Parathyroid adenoma (tissue), 2 donors: ENCODE measurements at regions not wholly inside any gene's neighbourhood (a gene's known extent, or its start where the extent isn't known, plus 50 kb on each side); places are given as distances from the start of the nearest gene placed in this dataset.

Experiments used
- H2AFZ ChIP-seq: fragments of 300-600 bp; sonication (generic); one replicate; pipeline ENCODE4 v1.7.0; 2017; ENCODE audit warnings: antibody characterized with exemption, mild to moderate bottlenecking
- H3K27ac ChIP-seq: fragments of 300-600 bp; sonication (generic); one replicate; pipeline ENCODE4 v1.7.0; 2017
- H3K27me3 ChIP-seq: fragments of 300-600 bp; sonication (generic); one replicate; pipeline ENCODE4 v1.7.0; 2017; ENCODE audit warnings: low read length; ENCODE audit not compliant: control insufficient read depth, insufficient read depth
- H3K36me3 ChIP-seq: fragments of 300-600 bp; sonication (generic); one replicate; pipeline ENCODE4 v1.7.0; 2017; ENCODE audit warnings: low read length; ENCODE audit not compliant: control insufficient read depth, insufficient read depth
- H3K4me1 ChIP-seq: fragments of 300-600 bp; sonication (generic); one replicate; pipeline ENCODE4 v1.7.0; 2017; ENCODE audit warnings: control low read depth
- H3K4me2 ChIP-seq: fragments of 300-600 bp; sonication (generic); one replicate; pipeline ENCODE4 v1.7.0; 2017; ENCODE audit warnings: low read length
- H3K4me3 ChIP-seq: fragments of 300-600 bp; sonication (generic); one replicate; pipeline ENCODE4 v1.7.0; 2017; ENCODE audit warnings: low read depth, low read length
- H3K79me2 ChIP-seq: fragments of 300-600 bp; sonication (generic); one replicate; pipeline ENCODE4 v1.7.0; 2017; ENCODE audit warnings: control low read depth
- H3K9ac ChIP-seq: fragments of 300-600 bp; sonication (generic); one replicate; pipeline ENCODE4 v1.7.0; 2017; ENCODE audit warnings: mild to moderate bottlenecking
- H3K9me3 ChIP-seq: fragments of 300-600 bp; sonication (generic); one replicate; pipeline ENCODE4 v1.7.0; 2017; ENCODE audit warnings: low read length; ENCODE audit not compliant: control insufficient read depth
- TF ChIP-seq, protein P1 (sequence below): fragments of 300-600 bp; sonication (generic); IDR thresholded peaks from one replicate; pipeline ENCODE4 v1.7.0; 2017; ENCODE audit warnings: antibody characterized with exemption, mild to moderate bottlenecking
- donor health status: primary hyperparathyroidism.

DNA sequence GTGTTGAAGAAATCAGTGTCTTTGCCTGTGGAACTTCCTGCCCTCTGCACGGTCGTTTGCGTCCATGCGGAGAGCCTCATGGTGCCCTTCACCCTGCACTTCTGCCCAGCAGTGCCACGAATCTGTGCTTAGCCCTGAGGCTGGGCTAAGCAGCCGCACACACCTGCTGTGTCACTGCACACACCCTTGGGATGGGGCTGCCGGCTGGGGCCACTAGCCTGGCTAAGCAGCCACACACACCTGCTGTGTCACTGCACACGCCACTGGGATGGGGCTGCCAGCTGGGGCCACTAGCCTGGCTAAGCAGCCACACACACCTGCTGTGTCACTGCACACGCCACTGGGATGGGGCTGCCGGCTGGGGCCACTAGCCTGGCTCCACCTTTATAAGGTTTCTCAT is 188.5 kb downstream of the KIF26A start:
- no peaks in the 10 kb centered on the region for H3K36me3 ChIP-seq
- H3K4me2 ChIP-seq: no peak overlapping the region
- H3K27me3 ChIP-seq: no peaks in the 10 kb centered on the region
- TF ChIP-seq, protein P1, sequence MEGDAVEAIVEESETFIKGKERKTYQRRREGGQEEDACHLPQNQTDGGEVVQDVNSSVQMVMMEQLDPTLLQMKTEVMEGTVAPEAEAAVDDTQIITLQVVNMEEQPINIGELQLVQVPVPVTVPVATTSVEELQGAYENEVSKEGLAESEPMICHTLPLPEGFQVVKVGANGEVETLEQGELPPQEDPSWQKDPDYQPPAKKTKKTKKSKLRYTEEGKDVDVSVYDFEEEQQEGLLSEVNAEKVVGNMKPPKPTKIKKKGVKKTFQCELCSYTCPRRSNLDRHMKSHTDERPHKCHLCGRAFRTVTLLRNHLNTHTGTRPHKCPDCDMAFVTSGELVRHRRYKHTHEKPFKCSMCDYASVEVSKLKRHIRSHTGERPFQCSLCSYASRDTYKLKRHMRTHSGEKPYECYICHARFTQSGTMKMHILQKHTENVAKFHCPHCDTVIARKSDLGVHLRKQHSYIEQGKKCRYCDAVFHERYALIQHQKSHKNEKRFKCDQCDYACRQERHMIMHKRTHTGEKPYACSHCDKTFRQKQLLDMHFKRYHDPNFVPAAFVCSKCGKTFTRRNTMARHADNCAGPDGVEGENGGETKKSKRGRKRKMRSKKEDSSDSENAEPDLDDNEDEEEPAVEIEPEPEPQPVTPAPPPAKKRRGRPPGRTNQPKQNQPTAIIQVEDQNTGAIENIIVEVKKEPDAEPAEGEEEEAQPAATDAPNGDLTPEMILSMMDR: no peak
- H3K79me2 ChIP-seq: no peaks in the 10 kb centered on the region
- H3K9ac ChIP-seq: no peak overlapping the region
- no peaks in the 10 kb centered on the region for H3K4me1 ChIP-seq
- no peak overlapping the region for H3K27ac ChIP-seq
- H3K9me3 ChIP-seq: peaks cover 2% of the 10 kb centered on the region
- H3K4me3 ChIP-seq: no peak overlapping the region
- no peak overlapping the region for H2AFZ ChIP-seq

DNA sequence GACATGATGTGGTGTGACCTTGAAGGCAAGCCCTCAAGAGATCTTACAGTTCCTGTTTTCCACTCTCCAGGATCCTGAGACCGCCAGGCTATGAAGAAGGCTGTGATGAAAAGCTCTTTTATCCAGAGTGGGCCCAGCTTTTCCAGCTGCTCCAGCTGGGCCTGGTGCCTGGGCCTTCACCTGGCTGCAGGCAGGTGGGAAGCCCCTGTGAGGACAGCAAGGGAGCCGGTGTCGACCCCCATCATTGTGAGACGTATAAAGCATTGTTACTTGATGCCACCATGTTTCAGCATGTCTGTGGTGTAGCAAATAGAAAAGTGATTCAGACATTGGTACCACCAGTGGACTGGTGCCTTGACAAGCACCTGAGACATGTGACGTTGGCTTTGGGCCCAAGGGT is 190.2 kb downstream of the KIF26A start:
- H3K4me3 ChIP-seq: no peak overlapping the region
- no peaks in the 10 kb centered on the region for H3K79me2 ChIP-seq
- H3K9ac ChIP-seq: no peak overlapping the region
- H3K36me3 ChIP-seq: no peaks in the 10 kb centered on the region
- H3K9me3 ChIP-seq: peaks cover 2% of the 10 kb centered on the region
- H2AFZ ChIP-seq: no peak overlapping the region
- TF ChIP-seq, protein P1: no peak
- no peaks in the 10 kb centered on the region for H3K27me3 ChIP-seq
- H3K27ac ChIP-seq: no peak overlapping the region
- no peak overlapping the region for H3K4me2 ChIP-seq
- no peaks in the 10 kb centered on the region for H3K4me1 ChIP-seq

DNA sequence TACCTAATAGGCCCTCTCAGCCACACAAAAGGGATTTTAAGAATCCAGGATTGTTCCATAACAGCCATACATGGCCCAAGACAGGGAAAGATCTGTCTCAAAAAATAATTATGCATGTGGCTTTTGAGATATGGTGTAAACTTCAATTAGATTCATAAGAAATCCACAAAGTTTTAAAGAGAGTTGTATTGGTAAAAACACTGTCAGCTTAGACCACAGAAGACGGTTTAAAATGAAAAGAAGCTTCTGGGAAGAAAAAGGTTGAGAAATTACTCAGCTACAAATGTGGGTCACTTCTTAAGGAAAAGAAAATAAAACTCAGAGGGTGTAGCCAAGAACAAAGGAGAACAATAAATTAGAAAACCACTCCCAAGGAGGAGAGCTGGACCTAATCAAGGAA is 191.4 kb downstream of the KIF26A start:
- H3K27me3 ChIP-seq: no peaks in the 10 kb centered on the region
- no peak overlapping the region for H2AFZ ChIP-seq
- peaks cover 2% of the 10 kb centered on the region for H3K9me3 ChIP-seq
- no peak overlapping the region for H3K4me3 ChIP-seq
- H3K9ac ChIP-seq: no peak overlapping the region
- no peaks in the 10 kb centered on the region for H3K79me2 ChIP-seq
- no peaks in the 10 kb centered on the region for H3K4me1 ChIP-seq
- TF ChIP-seq, protein P1: no peak
- no peaks in the 10 kb centered on the region for H3K36me3 ChIP-seq
- H3K4me2 ChIP-seq: no peak overlapping the region
- no peak overlapping the region for H3K27ac ChIP-seq

DNA sequence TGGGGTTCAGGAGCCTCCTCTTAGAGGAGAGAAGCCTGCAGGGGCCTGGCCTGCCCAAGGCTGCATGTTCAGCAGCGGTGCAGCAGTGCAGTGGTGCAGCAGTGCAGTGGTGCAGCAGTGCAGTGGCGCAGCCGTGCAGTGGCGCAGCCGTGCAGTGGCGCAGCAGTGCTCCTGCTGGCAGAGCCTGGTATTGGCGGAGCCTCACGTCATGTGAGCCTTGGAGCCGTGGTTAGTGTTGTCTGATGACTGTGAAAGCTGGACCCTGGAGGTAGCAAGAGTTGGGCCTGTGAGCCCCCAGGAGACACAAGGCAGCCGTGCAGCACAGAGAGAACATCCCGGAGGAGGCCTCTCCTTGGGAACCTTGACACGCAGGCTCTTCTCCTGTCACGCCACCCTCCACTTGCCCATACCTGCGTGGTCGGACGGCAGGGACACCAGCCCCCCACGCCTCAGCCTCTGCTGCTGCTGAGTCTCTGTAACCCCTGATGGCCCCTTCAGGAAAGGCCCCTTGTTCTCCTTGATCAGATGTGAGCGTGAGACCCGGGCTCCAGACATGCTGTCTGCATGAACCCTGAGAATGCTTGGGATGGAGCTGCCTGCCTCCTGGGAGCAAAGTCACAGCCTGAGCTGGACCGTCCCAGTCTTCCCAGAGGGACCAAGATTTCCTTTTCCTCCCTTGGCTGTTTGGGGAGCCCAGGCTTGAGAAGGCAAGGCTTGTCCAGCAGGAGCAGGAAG is 193.7 kb downstream of the KIF26A start:
- Histone ChIP-seq H3K4me2 (no peak overlapping the region), H3K9ac (no peak overlapping the region)
- TF ChIP-seq, protein P1: no peak

More for the DNA sequence above, 193.7 kb downstream of the KIF26A start:
- Histone ChIP-seq H3K4me1 (no peaks in the 10 kb centered on the region), H3K4me3 (no peak overlapping the region), H3K79me2 (no peaks in the 10 kb centered on the region), H3K27ac (no peak overlapping the region), H3K36me3 (no peaks in the 10 kb centered on the region), H2AFZ (no peak overlapping the region), H3K27me3 (no peaks in the 10 kb centered on the region), H3K9me3 (peaks cover 2% of the 10 kb centered on the region)
